CD4-positive, alpha-beta T cell treated with Interleukin-12 subunit alpha and Interleukin-12 subunit beta, for 1 hour (primary cell): ENCODE measurements at regions not wholly inside any gene's neighbourhood (a gene's known extent, or its start where the extent isn't known, plus 50 kb on each side); places are given as distances from the start of the nearest gene placed in this dataset.

ENCODE experiments used
- DNase-seq: peaks from one replicate; pipeline ENCODE4 v3.0.0-alpha.2; 2020

DNA sequence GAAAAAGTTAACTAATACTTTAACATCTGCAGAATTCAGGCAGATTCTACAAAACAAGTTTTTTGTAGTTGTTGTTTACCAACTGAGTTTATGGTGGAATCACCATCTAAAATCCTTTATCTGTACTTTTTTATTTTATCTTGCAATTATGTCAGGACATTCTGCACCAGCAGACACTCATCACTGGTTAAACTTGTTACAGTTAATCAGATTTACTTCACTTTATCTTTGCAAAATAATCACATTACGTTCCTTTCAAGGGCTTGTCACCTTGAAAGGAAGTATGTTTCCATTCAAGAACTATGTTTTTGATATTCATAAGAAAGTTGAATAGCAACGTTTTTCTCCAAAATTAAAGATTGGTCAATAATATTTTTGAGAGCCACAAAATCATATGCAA lies 796.6 kb upstream of the ROBO1 start:
- DNase-seq: no peak

- DNase-seq: no peak
Measured at GRCh38 chr3:80559701-80560100, 791.9 kb upstream of the ROBO1 start.

DNA sequence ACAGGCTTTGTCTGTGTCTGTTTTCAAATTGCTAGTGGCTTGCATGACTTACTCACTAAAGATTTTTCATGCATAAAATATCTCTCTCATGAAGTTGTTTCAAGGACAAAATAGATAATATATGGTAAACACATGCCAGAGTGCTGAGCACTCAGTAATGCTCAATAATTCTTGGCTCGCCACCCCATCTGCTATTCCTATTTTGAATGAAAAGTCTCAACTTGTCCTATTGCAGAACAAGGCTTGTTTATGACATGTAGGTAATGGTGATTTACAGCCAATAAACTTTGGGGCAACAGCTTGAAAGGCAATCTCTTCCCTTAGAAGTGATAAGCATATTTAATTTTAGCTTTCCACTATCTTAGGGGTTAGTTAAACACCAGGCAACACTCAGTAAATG lies 789.0 kb upstream of the ROBO1 start:
- no peak for DNase-seq

GRCh38 chr3:80554304-80554703 lies 786.5 kb upstream of the ROBO1 start:
- DNase-seq: no peak

GRCh38 chr3:80553211-80553610 lies 785.4 kb upstream of the ROBO1 start:
- no peak for DNase-seq

DNA sequence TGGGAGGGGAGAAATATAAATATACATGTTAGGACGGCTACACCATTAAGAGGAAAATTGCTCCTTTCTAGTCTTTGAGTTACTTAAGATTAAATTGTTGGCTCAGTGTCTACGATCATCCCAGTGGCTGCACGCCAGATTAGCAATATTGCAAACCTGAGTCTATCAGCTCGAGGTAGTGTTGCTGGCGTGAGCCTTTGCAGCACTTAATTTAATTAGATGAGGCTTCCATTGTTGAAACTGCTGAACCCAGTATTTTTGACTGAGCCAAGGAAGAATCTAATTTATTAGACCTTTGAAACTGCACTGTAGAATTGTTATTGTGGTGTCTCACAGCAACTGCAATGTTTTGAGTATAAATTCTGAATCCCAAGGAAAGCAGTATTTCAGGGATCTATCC lies 782.4 kb upstream of the ROBO1 start:
- DNase-seq: no peak

GRCh38 chr3:80549173-80549572 lies 781.4 kb upstream of the ROBO1 start:
- no peak for DNase-seq

GRCh38 chr3:80543154-80543553 lies 775.4 kb upstream of the ROBO1 start:
- DNase-seq: no peak

GRCh38 chr3:80542456-80542855 lies 774.7 kb upstream of the ROBO1 start:
- DNase-seq: no peak

DNA sequence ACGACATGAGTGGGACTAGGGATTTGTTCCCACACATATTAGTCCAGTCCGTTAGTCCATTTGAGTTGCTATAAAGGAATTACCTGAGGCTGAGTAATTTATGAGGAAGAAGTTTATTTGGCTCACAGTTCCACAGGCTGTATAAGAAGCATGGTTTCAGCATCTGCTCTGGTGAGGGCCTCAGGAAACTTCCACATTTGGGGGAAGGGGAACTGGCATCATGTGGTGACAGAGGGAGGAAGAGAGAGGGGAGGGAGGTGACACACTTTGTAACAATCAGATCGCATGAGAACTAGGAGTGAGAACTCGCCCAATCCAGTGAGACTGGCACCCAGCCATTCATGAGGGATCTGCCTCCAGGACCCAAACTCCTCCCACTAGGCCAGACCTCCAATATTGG lies 769.9 kb upstream of the ROBO1 start:
- no peak for DNase-seq

- DNase-seq: no peak
Measured at GRCh38 chr3:80535286-80535685, 767.5 kb upstream of the ROBO1 start.

GRCh38 chr3:80533553-80533952 lies 765.8 kb upstream of the ROBO1 start:
- DNase-seq: no peak

- DNase-seq: no peak
Measured at GRCh38 chr3:80526153-80526552, 758.4 kb upstream of the ROBO1 start.

- no peak for DNase-seq
Measured at GRCh38 chr3:80521081-80521480, 753.3 kb upstream of the ROBO1 start.

DNA sequence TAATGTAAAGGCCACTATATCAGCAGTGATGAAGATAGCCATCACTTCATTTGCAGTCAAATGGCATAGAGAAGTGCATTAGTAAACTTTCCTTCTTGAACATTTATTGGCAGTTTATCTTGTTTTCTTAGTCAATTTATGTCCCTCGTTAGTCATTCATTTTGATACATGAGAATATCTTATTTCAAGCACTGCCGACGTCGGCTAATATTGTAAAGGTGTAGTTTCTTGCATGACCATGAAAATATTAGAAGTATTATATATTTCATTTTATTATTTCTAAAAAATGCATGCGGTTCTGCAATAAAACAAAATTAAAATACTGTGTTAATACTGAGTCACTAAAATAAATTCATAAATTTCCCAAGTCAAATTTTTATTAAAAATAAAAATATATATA lies 751.6 kb upstream of the ROBO1 start:
- DNase-seq: no peak

DNA sequence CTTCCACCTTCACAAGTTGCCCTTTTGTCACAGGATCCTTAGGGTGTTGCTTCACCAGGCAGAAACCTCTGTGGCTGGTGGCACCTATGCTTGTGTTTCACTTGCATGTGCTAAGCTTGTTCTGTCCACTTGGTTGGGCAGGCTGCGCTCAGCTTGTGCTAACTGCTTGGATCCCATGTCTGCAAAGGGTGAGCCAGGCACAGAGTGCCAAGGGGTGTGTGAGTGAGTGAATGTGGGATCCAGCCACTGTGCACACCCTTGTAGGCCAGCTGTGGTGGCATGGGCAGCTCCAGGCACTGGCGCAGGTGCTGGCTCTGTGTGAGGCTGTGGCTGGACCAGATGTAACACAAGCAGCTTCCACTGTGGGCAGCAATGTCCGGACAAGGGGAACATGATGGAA lies 728.7 kb upstream of the ROBO1 start:
- DNase-seq: no peak

- DNase-seq: no peak
Measured at GRCh38 chr3:80492162-80492561, 724.4 kb upstream of the ROBO1 start.

DNA sequence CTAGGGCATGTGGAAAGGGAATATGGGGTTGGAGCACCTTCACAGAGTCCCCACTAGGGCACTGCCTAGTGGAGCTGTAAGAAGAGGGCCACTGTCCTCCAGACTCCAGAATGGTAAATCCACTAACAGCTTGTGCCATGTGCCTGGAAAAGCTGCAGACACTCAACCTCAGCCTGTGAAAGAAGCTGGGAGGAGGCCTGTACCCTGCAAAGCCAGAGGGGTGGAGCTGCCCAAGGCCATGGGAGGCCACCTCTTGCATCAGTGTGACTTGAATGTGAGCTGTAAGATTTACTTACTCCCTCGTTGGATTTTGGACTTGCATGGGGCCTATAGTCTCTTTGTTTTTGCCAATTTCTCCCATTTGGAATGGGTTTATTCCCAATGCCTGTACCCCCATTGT lies 705.2 kb upstream of the ROBO1 start:
- DNase-seq: no peak

DNA sequence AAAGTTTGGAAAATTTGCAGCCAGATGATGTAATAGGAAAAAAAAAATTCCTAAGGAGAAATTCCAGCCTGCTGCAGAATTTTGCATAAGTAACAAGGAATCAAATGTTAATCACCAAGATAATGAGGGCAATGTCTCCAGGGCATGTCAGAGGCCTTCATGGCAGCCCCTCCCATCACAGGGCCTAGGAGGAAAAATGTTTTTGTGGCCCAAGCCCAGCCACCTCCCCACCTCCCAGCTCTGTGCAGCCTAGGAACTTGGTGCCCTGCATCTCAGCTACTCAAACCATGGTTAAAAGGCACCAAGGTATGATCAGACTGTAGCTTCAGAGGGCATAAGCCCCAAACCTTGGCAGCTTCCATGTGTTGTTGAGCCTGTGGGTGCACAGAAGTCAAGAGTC lies 704.7 kb upstream of the ROBO1 start:
- no peak for DNase-seq

DNA sequence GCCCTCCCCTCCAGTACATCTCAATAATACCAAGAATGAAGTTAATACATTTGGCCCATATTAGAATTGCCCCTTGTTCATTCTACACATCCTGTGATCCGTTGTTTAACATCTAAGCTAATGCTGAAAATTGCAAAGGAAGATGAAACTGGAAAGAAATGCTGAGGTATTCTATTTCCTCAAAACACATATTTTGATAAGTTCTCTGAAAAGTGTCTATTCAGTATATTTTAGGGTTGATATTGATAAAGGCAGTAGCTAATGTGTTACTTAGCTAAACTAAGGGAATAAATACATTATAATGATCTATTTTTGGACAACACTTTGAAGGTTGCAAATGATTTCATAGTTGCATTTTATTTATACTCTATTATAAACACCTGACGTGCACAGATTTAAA lies 702.6 kb upstream of the ROBO1 start:
- DNase-seq: no peak

DNA sequence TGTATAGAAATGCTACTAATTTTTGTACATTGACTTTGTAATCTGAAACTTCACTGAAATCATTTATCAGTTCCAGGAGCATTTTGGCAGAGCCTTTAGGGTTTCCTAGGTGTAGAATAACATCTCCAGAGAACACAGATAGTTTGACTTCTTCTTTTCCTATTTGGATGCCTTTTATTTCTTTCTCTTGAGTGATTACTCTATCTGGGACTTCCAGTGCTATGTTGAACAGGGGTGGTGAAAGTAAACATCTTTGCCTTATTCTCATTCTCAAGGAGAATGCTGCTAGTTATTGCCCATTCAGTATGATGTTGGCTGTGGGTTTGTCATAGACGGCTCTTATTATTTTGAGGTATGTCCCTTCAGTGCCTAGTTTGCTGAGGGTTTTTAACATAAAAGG lies 697.9 kb upstream of the ROBO1 start:
- DNase-seq: no peak

GRCh38 chr3:80451393-80451792 lies 683.6 kb upstream of the ROBO1 start:
- no peak for DNase-seq

GRCh38 chr3:80445641-80446040 lies 677.8 kb upstream of the ROBO1 start:
- DNase-seq: no peak

DNA sequence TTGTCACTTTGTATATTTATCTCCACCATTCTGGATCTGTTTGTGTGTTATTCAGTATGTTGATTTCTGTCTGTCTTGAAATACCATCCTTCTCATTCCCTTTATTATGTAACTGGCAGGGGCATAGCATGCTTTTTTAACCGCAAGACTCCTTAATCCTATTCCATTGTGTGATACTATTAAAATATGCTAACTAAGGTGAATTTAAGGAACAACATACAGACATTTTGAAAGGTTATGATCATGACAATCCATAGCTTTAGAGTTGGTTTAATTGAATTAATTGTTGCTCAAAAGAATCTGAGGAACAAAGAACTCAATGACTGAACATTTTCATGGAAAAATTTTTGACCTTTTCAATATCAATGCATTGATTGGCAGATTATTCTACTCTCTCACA lies 677.3 kb upstream of the ROBO1 start:
- DNase-seq: no peak

DNA sequence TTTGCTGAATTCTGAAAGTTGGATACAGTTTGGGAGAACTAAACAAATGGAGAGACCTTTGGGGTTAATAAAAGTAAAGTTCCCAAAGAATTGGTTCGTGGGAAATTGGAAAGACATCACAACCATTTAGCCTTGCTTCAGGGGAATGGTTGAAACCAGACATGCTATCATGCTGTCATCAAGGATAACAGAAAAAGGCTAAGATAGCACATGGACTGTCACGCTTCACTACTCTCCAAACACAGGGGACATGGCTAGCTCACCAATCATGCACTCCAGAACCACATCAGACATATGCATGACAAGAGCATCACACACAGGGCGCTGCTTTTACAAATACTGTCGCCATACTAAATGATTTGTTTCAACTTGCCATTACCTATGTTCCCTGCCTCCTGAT lies 671.7 kb upstream of the ROBO1 start:
- DNase-seq: no peak

DNA sequence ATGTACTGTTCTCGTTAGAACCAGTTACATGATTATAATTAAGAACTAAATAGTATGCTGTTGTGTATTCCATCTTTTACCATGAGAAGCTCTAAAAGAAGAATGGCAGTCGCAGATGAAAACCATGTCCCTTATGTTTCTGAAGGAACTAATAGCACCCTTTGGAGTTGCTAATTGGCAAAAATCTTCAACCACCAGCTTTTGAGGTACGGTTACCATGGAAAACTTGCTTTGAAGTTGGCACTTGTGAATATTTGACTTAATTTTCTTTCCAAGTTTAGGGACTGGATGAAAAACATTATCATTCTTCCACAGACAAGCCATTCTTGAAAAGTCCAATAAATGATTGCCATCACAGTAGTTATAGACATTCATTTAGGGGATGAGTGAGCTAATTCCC lies 666.6 kb upstream of the ROBO1 start:
- no peak for DNase-seq
